HCT116 (cell line): ENCODE measurements at regions not wholly inside any gene's neighbourhood (a gene's known extent, or its start where the extent isn't known, plus 50 kb on each side); places are given as distances from the start of the nearest gene placed in this dataset.

Source experiments
- ATAC-seq: fragments of 200-7000 bp; cut with Tn5 transposase; 2 replicates; pipeline ENCODE4 v1.9.1; 2020; ENCODE audit warnings: mild to moderate bottlenecking, moderate library complexity
- BruUV-seq: library from RNA; stranded (reverse); fragments of 400-500 nt; replicated peaks from 2 replicates; lab custom pipeline; 2021; lab: Mats Ljungman, UMichigan
- CTCF ChIA-PET: fragments of 300-600 bp; sonication (Branson Sonifier 250); formaldehyde crosslinking; loops from one replicate; lab custom pipeline; 2021; ENCODE audit warnings: antibody characterized with exemption; lab: Charles Lee
- POLR2A ChIA-PET: fragments of 300-600, 350-600 bp; sonication (Branson Sonifier 250); formaldehyde crosslinking; loops from one replicate; lab custom pipeline; 2021; ENCODE audit warnings: antibody characterized with exemption; lab: Charles Lee
- RAD21 ChIA-PET, 2 experiments: fragments of 300-600 bp; sonication (Branson Sonifier 250); formaldehyde crosslinking; loops; one replicate each; lab custom pipeline; 2023; ENCODE audit warnings: low total read pairs in 2 of 2; ENCODE audit not compliant: uncharacterized antibody in 2 of 2, unreplicated experiment in 2 of 2, low non-redundant PET in 1 of 2; lab: Charles Lee
- DNase-seq: peaks from one replicate; pipeline ENCODE4 v3.0.0-alpha.2; 2010; ENCODE audit warnings: low read depth, low spot score
- H2AFZ ChIP-seq: fragments of 200-600 bp; shearing (Covaris generic), sonication (generic); 2 replicates; pipeline ENCODE4 v1.6.1; 2017; ENCODE audit warnings: low read depth, mixed run types, mixed read lengths, antibody characterized with exemption, low read length; ENCODE audit not compliant: poor library complexity, severe bottlenecking
- H3K27ac ChIP-seq: 2 replicates; pipeline ENCODE4 v1.5.1; 2012; ENCODE audit warnings: low read depth, low read length
- H3K27me3 ChIP-seq: fragments of 200-600 bp; sonication (generic); 2 replicates; pipeline ENCODE4 v1.6.1; 2016; ENCODE audit warnings: mixed run types, low read length, mixed read lengths; ENCODE audit not compliant: insufficient read depth
- H3K36me3 ChIP-seq, 2 experiments: fragments of 200-500 bp in 1 of 2; fragments of 200-600 bp in 1 of 2; sonication (Bioruptor generic) in 1 of 2; sonication (generic) in 1 of 2; 2 replicates each; pipeline versions ENCODE4 v1.5.1 to v1.6.1; 2014 to 2016; ENCODE audit warnings: low read length in 2 of 2, inconsistent platforms in 1 of 2, mixed read lengths in 1 of 2, mixed run types in 1 of 2; ENCODE audit not compliant: insufficient read depth in 2 of 2, control insufficient read depth in 1 of 2
- H3K4me1 ChIP-seq, 2 experiments: fragments of 200-600 bp in 1 of 2; sonication (generic) in 1 of 2; 2 replicates each; pipeline versions ENCODE4 v1.5.1 to v1.6.1; 2012 to 2017; ENCODE audit warnings: low read length in 2 of 2, inconsistent platforms in 1 of 2, mild to moderate bottlenecking in 1 of 2, mixed read lengths in 1 of 2, mixed run types in 1 of 2, moderate library complexity in 1 of 2; ENCODE audit not compliant: insufficient read depth in 2 of 2, control insufficient read depth in 1 of 2
- H3K4me2 ChIP-seq: fragments of 200-600 bp; sonication (generic); 2 replicates; pipeline ENCODE4 v1.6.1; 2017; ENCODE audit warnings: mixed run types, low read length, mixed read lengths
- H3K4me3 ChIP-seq, 2 experiments: fragments of 200-600 bp in 1 of 2; sonication (generic) in 1 of 2; replicated peaks in 1 of 2; 2 replicates each; pipeline ENCODE4 v1.5.1; 2011 to 2016; ENCODE audit warnings: low read length in 2 of 2, control low read depth in 1 of 2, low read depth in 1 of 2, mild to moderate bottlenecking in 1 of 2, mixed read lengths in 1 of 2, mixed run types in 1 of 2
- H3K79me2 ChIP-seq: fragments of 200-600 bp; sonication (generic); 2 replicates; pipeline ENCODE4 v1.6.1; 2017; ENCODE audit warnings: mild to moderate bottlenecking, mixed run types, low read length, moderate library complexity, mixed read lengths; ENCODE audit not compliant: insufficient read depth
- H3K9ac ChIP-seq: fragments of 200-600 bp; sonication (generic); 2 replicates; pipeline ENCODE4 v1.6.1; 2016; ENCODE audit warnings: low read length, mixed read lengths
- H3K9me2 ChIP-seq: fragments of 200-600 bp; sonication (generic), shearing (Covaris generic); 2 replicates; pipeline ENCODE4 v1.6.1; 2017; ENCODE audit warnings: mixed run types, mild to moderate bottlenecking, moderate library complexity; ENCODE audit not compliant: insufficient read depth
- H3K9me3 ChIP-seq, 2 experiments: fragments of 200-500 bp in 1 of 2; fragments of 200-600 bp in 1 of 2; sonication (Bioruptor generic) in 1 of 2; sonication (generic) in 1 of 2; 2 replicates each; pipeline ENCODE4 v1.6.1; 2014 to 2017; ENCODE audit warnings: low read length in 2 of 2, mixed read lengths in 2 of 2, inconsistent platforms in 1 of 2, low read depth in 1 of 2, mild to moderate bottlenecking in 1 of 2, mixed run types in 1 of 2, moderate library complexity in 1 of 2; ENCODE audit not compliant: control insufficient read depth in 1 of 2, insufficient read depth in 1 of 2
- H4K20me1 ChIP-seq: fragments of 200-600 bp; sonication (generic), shearing (Covaris generic); 2 replicates; pipeline ENCODE4 v1.6.1; 2017; ENCODE audit warnings: mixed run types, mild to moderate bottlenecking, moderate library complexity; ENCODE audit not compliant: insufficient read depth
- CBX3 ChIP-seq: IDR thresholded peaks from 2 replicates; pipeline ENCODE4 v1.6.1; 2012; ENCODE audit warnings: low read depth
- CEBPB ChIP-seq: IDR thresholded peaks from 2 replicates; pipeline ENCODE4 v1.6.1; 2012; ENCODE audit warnings: low read depth
- EGR1 ChIP-seq: IDR thresholded peaks from 2 replicates; pipeline ENCODE4 v1.6.1; 2012; ENCODE audit warnings: low read depth
- ELF1 ChIP-seq: IDR thresholded peaks from 2 replicates; pipeline ENCODE4 v1.6.1; 2012; ENCODE audit warnings: low read depth, borderline replicate concordance
- JUND ChIP-seq: IDR thresholded peaks from 2 replicates; pipeline ENCODE4 v1.6.1; 2012
- SRF ChIP-seq: IDR thresholded peaks from 2 replicates; pipeline ENCODE4 v1.6.1; 2012; ENCODE audit warnings: low read depth
- TCF7L2 ChIP-seq: IDR thresholded peaks from 2 replicates; pipeline ENCODE4 v1.7.0; 2011; ENCODE audit warnings: borderline replicate concordance, inconsistent platforms; ENCODE audit not compliant: insufficient read depth, insufficient read length; ENCODE audit errors: extremely low read depth
- ZFX ChIP-seq: fragments of 450-650 bp; IDR thresholded peaks from 2 replicates; pipeline ENCODE4 v1.6.1; 2017
- ZNF274 ChIP-seq: fragments of 200-500 bp; sonication (Bioruptor generic); IDR thresholded peaks from 2 replicates; pipeline ENCODE4 v1.6.1; 2014; ENCODE audit warnings: mild to moderate bottlenecking, low read depth, low read length, inconsistent platforms
- intact Hi-C: fragments of 100-400 bp; cut with micrococcal nuclease; formaldehyde crosslinking; loops from 2 replicates; pipeline ENCODE4 v1.10.0; 2022
- TF ChIP-seq, protein P1 (sequence below): IDR thresholded peaks from 2 replicates; pipeline ENCODE4 v1.6.1; 2012
- TF ChIP-seq, protein P2 (sequence below), 3 experiments: fragments of 200-600 bp in 1 of 3; sonication (generic) in 1 of 3; IDR thresholded peaks in 2 of 3; conservative IDR thresholded peaks in 1 of 3; 2 replicates each; pipeline ENCODE4 v1.5.1; 2012 to 2017; ENCODE audit warnings: low read depth in 2 of 3, low read length in 2 of 3, antibody characterized with exemption in 1 of 3, borderline replicate concordance in 1 of 3, control low read depth in 1 of 3, mild to moderate bottlenecking in 1 of 3, mixed read lengths in 1 of 3, mixed run types in 1 of 3, moderate library complexity in 1 of 3; ENCODE audit not compliant: insufficient read depth in 1 of 3

DNA sequence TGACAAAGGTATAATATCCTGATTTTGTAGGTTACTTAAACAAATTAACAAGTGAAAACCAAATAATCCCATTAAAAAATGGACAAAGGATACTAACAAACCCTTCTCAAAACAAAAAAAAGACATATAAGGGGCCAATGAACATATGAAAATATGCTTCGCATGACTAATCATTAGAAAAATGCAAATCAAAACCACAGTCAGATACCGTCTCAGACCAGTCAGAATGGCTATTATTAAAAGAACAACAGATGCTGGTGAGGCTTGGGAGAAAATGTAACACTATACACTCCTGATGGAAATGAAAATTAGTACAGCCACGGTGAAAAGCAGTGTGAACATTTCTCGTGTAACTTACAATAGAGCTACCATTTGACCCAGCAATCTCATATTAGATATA is 1542.2 kb upstream of the CDH9 start:
- no peaks in the 10 kb centered on the region for H3K4me1 ChIP-seq
- no peaks in the 10 kb centered on the region for H3K36me3 ChIP-seq
- H4K20me1 ChIP-seq, result no peaks in the 10 kb centered on the region
- no peak overlapping the region for H3K27ac ChIP-seq
- peaks cover 3 to 7% of the 10 kb centered on the region in 2 experiments; a peak in 2 of 4 replicates for H3K9me3 ChIP-seq
- BruUV-seq, result no TSS peak
- ChIA-PET RAD21 (no interaction called here), CTCF (no interaction called here), POLR2A (no interaction called here)
- ATAC-seq (no peak), DNase-seq (no peak)
- H3K27me3 ChIP-seq, result no peaks in the 10 kb centered on the region
- no peak overlapping the region for H3K4me3 ChIP-seq
- no peak overlapping the region for H3K4me2 ChIP-seq
- H3K79me2 ChIP-seq, result no peaks in the 10 kb centered on the region
- no peak for TF ChIP-seq TCF7L2
- TF ChIP-seq SRF, result no peak
- TF ChIP-seq CEBPB, result no peak
- no peak for TF ChIP-seq CBX3
- TF ChIP-seq, protein P1, sequence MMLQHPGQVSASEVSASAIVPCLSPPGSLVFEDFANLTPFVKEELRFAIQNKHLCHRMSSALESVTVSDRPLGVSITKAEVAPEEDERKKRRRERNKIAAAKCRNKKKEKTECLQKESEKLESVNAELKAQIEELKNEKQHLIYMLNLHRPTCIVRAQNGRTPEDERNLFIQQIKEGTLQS, result no peak
- no peak for TF ChIP-seq JUND
- TF ChIP-seq EGR1, result no peak
- TF ChIP-seq, protein P2, sequence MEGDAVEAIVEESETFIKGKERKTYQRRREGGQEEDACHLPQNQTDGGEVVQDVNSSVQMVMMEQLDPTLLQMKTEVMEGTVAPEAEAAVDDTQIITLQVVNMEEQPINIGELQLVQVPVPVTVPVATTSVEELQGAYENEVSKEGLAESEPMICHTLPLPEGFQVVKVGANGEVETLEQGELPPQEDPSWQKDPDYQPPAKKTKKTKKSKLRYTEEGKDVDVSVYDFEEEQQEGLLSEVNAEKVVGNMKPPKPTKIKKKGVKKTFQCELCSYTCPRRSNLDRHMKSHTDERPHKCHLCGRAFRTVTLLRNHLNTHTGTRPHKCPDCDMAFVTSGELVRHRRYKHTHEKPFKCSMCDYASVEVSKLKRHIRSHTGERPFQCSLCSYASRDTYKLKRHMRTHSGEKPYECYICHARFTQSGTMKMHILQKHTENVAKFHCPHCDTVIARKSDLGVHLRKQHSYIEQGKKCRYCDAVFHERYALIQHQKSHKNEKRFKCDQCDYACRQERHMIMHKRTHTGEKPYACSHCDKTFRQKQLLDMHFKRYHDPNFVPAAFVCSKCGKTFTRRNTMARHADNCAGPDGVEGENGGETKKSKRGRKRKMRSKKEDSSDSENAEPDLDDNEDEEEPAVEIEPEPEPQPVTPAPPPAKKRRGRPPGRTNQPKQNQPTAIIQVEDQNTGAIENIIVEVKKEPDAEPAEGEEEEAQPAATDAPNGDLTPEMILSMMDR (IDR thresholded peaks at IDR 0.05 in 2 of 3, conservative IDR thresholded peaks at IDR 0.05 in 1 of 3; ENCODE audit: borderline replicate concordance in 1 of 3, insufficient read depth in 1 of 3, low read depth in 2 of 3, low read length in 2 of 3), result no peak
- TF ChIP-seq ELF1, result no peak
- no peak for TF ChIP-seq ZNF274
- no peak for TF ChIP-seq ZFX
- no peak overlapping the region for H3K9ac ChIP-seq
- no peak overlapping the region for H2AFZ ChIP-seq
- intact Hi-C loops, result no loop called here
- H3K9me2 ChIP-seq, result no peaks in the 10 kb centered on the region
